BLaER1 treated with 17β-estradiol and CSF1 and Interleukin-3, amounts not matched to agents 10 nM and 100 nM (cell line): ENCODE measurements at regions not wholly inside any gene's neighbourhood (a gene's known extent, or its start where the extent isn't known, plus 50 kb on each side); places are given as distances from the start of the nearest gene placed in this dataset.

Experiments used
- H3K27ac ChIP-seq, 11 experiments: shearing (Covaris generic); formaldehyde crosslinking; 2 replicates each; pipeline ENCODE4 v1.8.1; 2022
- H3K27me3 ChIP-seq, 11 experiments: shearing (Covaris generic); formaldehyde crosslinking; 2 replicates each; pipeline ENCODE4 v1.8.1; 2022
- H3K36me3 ChIP-seq, 11 experiments: shearing (Covaris generic); formaldehyde crosslinking; 2 replicates each; pipeline ENCODE4 v1.8.1; 2022
- H3K4me1 ChIP-seq, 10 experiments: shearing (Covaris generic); formaldehyde crosslinking; 2 replicates each; pipeline ENCODE4 v1.8.1; 2022
- H3K4me2 ChIP-seq, 11 experiments: shearing (Covaris generic); formaldehyde crosslinking; 2 replicates each; pipeline ENCODE4 v1.8.1; 2022
- H3K4me3 ChIP-seq, 10 experiments: shearing (Covaris generic); formaldehyde crosslinking; 2 replicates each; pipeline ENCODE4 v1.8.1; 2022
- H3K9ac ChIP-seq, 11 experiments: shearing (Covaris generic); formaldehyde crosslinking; 2 replicates each; pipeline ENCODE4 v1.8.1; 2022
- H3K9me3 ChIP-seq, 11 experiments: shearing (Covaris generic); formaldehyde crosslinking; replicated peaks in 1 of 11; 2 replicates each; pipeline ENCODE4 v1.8.1; 2022
- H4K20me1 ChIP-seq, 11 experiments: shearing (Covaris generic); formaldehyde crosslinking; 2 replicates each; pipeline ENCODE4 v1.8.1; 2022
- Cebpa-rat ChIP-seq, 11 experiments: shearing (Covaris generic); IDR thresholded peaks; 2 replicates each; pipeline ENCODE4 v1.8.1; 2022

- Histone ChIP-seq H3K9ac (no peak overlapping the region), H3K27me3 (no peaks in the 10 kb centered on the region), H3K4me1 (no peaks in the 10 kb centered on the region), H3K4me3 (no peak overlapping the region), H3K27ac (no peak overlapping the region), H4K20me1 (no peaks in the 10 kb centered on the region), H3K9me3 (no peaks in the 10 kb centered on the region), H3K4me2 (no peak overlapping the region), H3K36me3 (no peaks in the 10 kb centered on the region)
- no peak for TF ChIP-seq Cebpa-rat (IDR thresholded peaks at IDR 0.05)
Observed at GRCh38 chr2:125106710-125107109, 1081.6 kb downstream of the CNTNAP5 start.

- Histone ChIP-seq H3K9ac (no peak overlapping the region), H3K4me3 (no peak overlapping the region), H3K36me3 (no peaks in the 10 kb centered on the region), H4K20me1 (no peaks in the 10 kb centered on the region), H3K4me2 (no peak overlapping the region), H3K27ac (no peak overlapping the region), H3K4me1 (no peaks in the 10 kb centered on the region), H3K9me3 (no peaks in the 10 kb centered on the region), H3K27me3 (no peaks in the 10 kb centered on the region)
- no peak for TF ChIP-seq Cebpa-rat (IDR thresholded peaks at IDR 0.05)
Observed at GRCh38 chr2:125107446-125107845, 1082.4 kb downstream of the CNTNAP5 start.

- Histone ChIP-seq H3K4me1 (no peaks in the 10 kb centered on the region), H3K27ac (no peak overlapping the region), H3K9me3 (no peaks in the 10 kb centered on the region), H4K20me1 (no peaks in the 10 kb centered on the region), H3K4me2 (no peak overlapping the region), H3K27me3 (no peaks in the 10 kb centered on the region), H3K9ac (no peak overlapping the region), H3K36me3 (no peaks in the 10 kb centered on the region), H3K4me3 (no peak overlapping the region)
- no peak for TF ChIP-seq Cebpa-rat (IDR thresholded peaks at IDR 0.05)
Observed at GRCh38 chr2:125108251-125108650, 1083.2 kb downstream of the CNTNAP5 start.

- no peak overlapping the region for H3K9ac ChIP-seq
- no peaks in the 10 kb centered on the region for H3K36me3 ChIP-seq
- no peaks in the 10 kb centered on the region for H3K4me1 ChIP-seq
- no peaks in the 10 kb centered on the region for H4K20me1 ChIP-seq
- H3K27ac ChIP-seq = no peak overlapping the region
- H3K4me3 ChIP-seq = no peak overlapping the region
- no peak overlapping the region for H3K4me2 ChIP-seq
- no peak for TF ChIP-seq Cebpa-rat (IDR thresholded peaks at IDR 0.05)
- no peaks in the 10 kb centered on the region for H3K27me3 ChIP-seq
- H3K9me3 ChIP-seq = no peaks in the 10 kb centered on the region; a peak in 2 of 22 replicates
Observed at GRCh38 chr2:125125902-125126301, 1100.8 kb downstream of the CNTNAP5 start.

- H4K20me1 ChIP-seq = no peaks in the 10 kb centered on the region
- no peak overlapping the region for H3K9ac ChIP-seq
- H3K4me2 ChIP-seq = no peak overlapping the region
- TF ChIP-seq Cebpa-rat (IDR thresholded peaks at IDR 0.05) = no peak
- no peaks in the 10 kb centered on the region for H3K9me3 ChIP-seq
- H3K36me3 ChIP-seq = no peaks in the 10 kb centered on the region
- H3K27me3 ChIP-seq = no peaks in the 10 kb centered on the region
- H3K4me1 ChIP-seq = no peaks in the 10 kb centered on the region; a peak in 1 of 20 replicates
- H3K27ac ChIP-seq = no peak overlapping the region
- no peak overlapping the region for H3K4me3 ChIP-seq
Observed at GRCh38 chr2:125160947-125161346, 1135.9 kb downstream of the CNTNAP5 start.

- Histone ChIP-seq H3K9ac (no peak overlapping the region), H3K27ac (no peak overlapping the region), H3K9me3 (no peaks in the 10 kb centered on the region), H4K20me1 (no peaks in the 10 kb centered on the region), H3K4me1 (peaks cover 0 to 15% (median 11%) of the 10 kb centered on the region in 10 experiments; a peak in 8 of 20 replicates), H3K4me2 (no peak overlapping the region), H3K27me3 (no peaks in the 10 kb centered on the region), H3K4me3 (no peak overlapping the region), H3K36me3 (no peaks in the 10 kb centered on the region)
- TF ChIP-seq Cebpa-rat (IDR thresholded peaks at IDR 0.05) = 0 out of 22 replicates have a peak, but pooled peaks of 1 of the 11 experiments have one; percentile 12
Observed at GRCh38 chr2:125167152-125167551, 1142.1 kb downstream of the CNTNAP5 start.

GRCh38 chr2:125167820-125168219 is 1142.7 kb downstream of the CNTNAP5 start:
- Histone ChIP-seq H3K36me3 (no peaks in the 10 kb centered on the region), H3K4me3 (no peak overlapping the region), H3K4me2 (no peak overlapping the region), H3K4me1 (peaks cover 0 to 15% (median 11%) of the 10 kb centered on the region in 10 experiments; a peak in 8 of 20 replicates), H3K9me3 (no peaks in the 10 kb centered on the region), H4K20me1 (no peaks in the 10 kb centered on the region), H3K27me3 (no peaks in the 10 kb centered on the region), H3K9ac (no peak overlapping the region), H3K27ac (no peak overlapping the region)
- no peak for TF ChIP-seq Cebpa-rat (IDR thresholded peaks at IDR 0.05)

GRCh38 chr2:125168442-125168841 is 1143.4 kb downstream of the CNTNAP5 start:
- no peaks in the 10 kb centered on the region for H4K20me1 ChIP-seq
- no peak overlapping the region for H3K4me3 ChIP-seq
- H3K9ac ChIP-seq = no peak overlapping the region
- no peak for TF ChIP-seq Cebpa-rat (IDR thresholded peaks at IDR 0.05)
- H3K36me3 ChIP-seq = no peaks in the 10 kb centered on the region
- H3K4me2 ChIP-seq = peak overlapping the region in 8 of 11 experiments; percentile 0 to 40 (median 18); a peak in 7 of 22 replicates
- no peaks in the 10 kb centered on the region for H3K9me3 ChIP-seq
- no peaks in the 10 kb centered on the region for H3K27me3 ChIP-seq
- peaks cover 0 to 15% (median 11%) of the 10 kb centered on the region in 10 experiments; a peak in 8 of 20 replicates for H3K4me1 ChIP-seq
- H3K27ac ChIP-seq = no peak overlapping the region

GRCh38 chr2:125169022-125169763 is 1144.1 kb downstream of the CNTNAP5 start:
- peak overlapping the region in 6 of 11 experiments; percentile 0 to 50 (median 20); a peak in 5 of 22 replicates for H3K4me2 ChIP-seq
- peaks cover 0 to 15% (median 11%) of the 10 kb centered on the region in 10 experiments; a peak in 8 of 20 replicates for H3K4me1 ChIP-seq
- H3K27ac ChIP-seq = no peak overlapping the region
- no peaks in the 10 kb centered on the region for H3K36me3 ChIP-seq
- TF ChIP-seq Cebpa-rat (IDR thresholded peaks at IDR 0.05) = no peak
- H3K27me3 ChIP-seq = no peaks in the 10 kb centered on the region
- no peaks in the 10 kb centered on the region for H3K9me3 ChIP-seq
- no peaks in the 10 kb centered on the region for H4K20me1 ChIP-seq
- H3K4me3 ChIP-seq = no peak overlapping the region
- H3K9ac ChIP-seq = no peak overlapping the region

GRCh38 chr2:125169764-125170146 is 1144.7 kb downstream of the CNTNAP5 start:
- no peak overlapping the region for H3K9ac ChIP-seq

More at GRCh38 chr2:125169764-125170146, 1144.7 kb downstream of the CNTNAP5 start:
- H4K20me1 ChIP-seq = no peaks in the 10 kb centered on the region
- H3K4me2 ChIP-seq = no peak overlapping the region
- no peak for TF ChIP-seq Cebpa-rat (IDR thresholded peaks at IDR 0.05)
- H3K36me3 ChIP-seq = no peaks in the 10 kb centered on the region
- H3K4me3 ChIP-seq = no peak overlapping the region
- no peak overlapping the region for H3K27ac ChIP-seq
- no peaks in the 10 kb centered on the region for H3K9me3 ChIP-seq
- peaks cover 0 to 15% (median 11%) of the 10 kb centered on the region in 10 experiments; a peak in 8 of 20 replicates for H3K4me1 ChIP-seq
- no peaks in the 10 kb centered on the region for H3K27me3 ChIP-seq
